SK-N-SH (cell line): ENCODE measurements at regions not wholly inside any gene's neighbourhood (a gene's known extent, or its start where the extent isn't known, plus 50 kb on each side); places are given as distances from the start of the nearest gene placed in this dataset.

Experiments
- EZH2phosphoT487 ChIP-seq: fragments of 200-600 bp; sonication (generic); IDR thresholded peaks from 2 replicates; pipeline ENCODE4 v1.6.1; 2017; ENCODE audit warnings: low read depth, mixed run types, mild to moderate bottlenecking, antibody characterized with exemption, moderate library complexity, borderline replicate concordance
- REST ChIP-seq: IDR thresholded peaks from 2 replicates; pipeline ENCODE4 v1.6.1; 2012; ENCODE audit warnings: mild to moderate bottlenecking, low read depth, low read length, moderate library complexity

DNA sequence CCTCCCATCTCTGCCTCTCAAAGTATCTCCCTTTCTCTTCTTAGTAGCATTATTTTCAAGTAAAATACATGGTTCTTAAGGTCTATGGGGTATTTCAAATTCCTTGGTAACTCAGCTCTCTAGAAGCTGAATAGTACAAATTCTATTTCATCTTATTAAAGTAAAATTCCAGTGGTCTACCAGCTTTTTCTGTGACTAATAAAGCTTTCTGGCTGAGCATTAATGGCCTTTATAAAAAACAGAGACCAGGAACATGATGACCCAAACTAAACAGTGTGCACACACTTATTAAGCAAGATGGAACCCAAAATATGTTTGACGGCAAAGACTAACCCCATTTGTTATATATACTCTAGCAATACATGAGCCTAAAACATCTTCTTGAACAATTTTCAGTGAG, 142.6 kb downstream of the OR2K2 start:
- no peak for TF ChIP-seq EZH2phosphoT487
- TF ChIP-seq REST: no peak
